Epithelial cell of proximal tubule (primary cell): ENCODE measurements at regions not wholly inside any gene's neighbourhood (a gene's known extent, or its start where the extent isn't known, plus 50 kb on each side); places are given as distances from the start of the nearest gene placed in this dataset.

Source experiments
- DNase-seq: peaks from one replicate; pipeline ENCODE4 v3.0.0-alpha.2; 2011; ENCODE audit warnings: low read depth
- H3K4me3 ChIP-seq: 2 replicates; pipeline ENCODE4 v1.5.1; 2011; ENCODE audit warnings: low read depth, mild to moderate bottlenecking, low read length
- CTCF ChIP-seq: conservative IDR thresholded peaks from 2 replicates; pipeline ENCODE4 v1.5.1; 2012; ENCODE audit warnings: low read depth, mild to moderate bottlenecking, low read length

GRCh38 chr2:65671670-65672242 is 239.4 kb upstream of the SPRED2 start:
- no peak overlapping the region for H3K4me3 ChIP-seq
- no peak for TF ChIP-seq CTCF
- no peak for DNase-seq

- no peak for DNase-seq
- no peak for TF ChIP-seq CTCF
- H3K4me3 ChIP-seq, result no peak overlapping the region
Observed at GRCh38 chr2:65669574-65669973, 237.2 kb upstream of the SPRED2 start.

- H3K4me3 ChIP-seq, result no peak overlapping the region
- TF ChIP-seq CTCF, result no peak
- no peak for DNase-seq
Observed at GRCh38 chr2:65668744-65669143, 236.3 kb upstream of the SPRED2 start.

GRCh38 chr2:65666156-65666725 is 233.8 kb upstream of the SPRED2 start:
- no peak overlapping the region for H3K4me3 ChIP-seq
- DNase-seq, result no peak
- no peak for TF ChIP-seq CTCF

GRCh38 chr2:65664931-65665330 is 232.5 kb upstream of the SPRED2 start:
- no peak for DNase-seq
- no peak for TF ChIP-seq CTCF
- no peak overlapping the region for H3K4me3 ChIP-seq

- no peak for TF ChIP-seq CTCF
- DNase-seq, result no peak
Observed at GRCh38 chr2:65663831-65664407, 231.5 kb upstream of the SPRED2 start.

More at GRCh38 chr2:65663831-65664407, 231.5 kb upstream of the SPRED2 start:
- no peak overlapping the region for H3K4me3 ChIP-seq
